ENCODE measurements at regions not wholly inside any gene's neighbourhood (a gene's known extent, or its start where the extent isn't known, plus 50 kb on each side); places are given as distances from the start of the nearest gene placed in this dataset.

DNA sequence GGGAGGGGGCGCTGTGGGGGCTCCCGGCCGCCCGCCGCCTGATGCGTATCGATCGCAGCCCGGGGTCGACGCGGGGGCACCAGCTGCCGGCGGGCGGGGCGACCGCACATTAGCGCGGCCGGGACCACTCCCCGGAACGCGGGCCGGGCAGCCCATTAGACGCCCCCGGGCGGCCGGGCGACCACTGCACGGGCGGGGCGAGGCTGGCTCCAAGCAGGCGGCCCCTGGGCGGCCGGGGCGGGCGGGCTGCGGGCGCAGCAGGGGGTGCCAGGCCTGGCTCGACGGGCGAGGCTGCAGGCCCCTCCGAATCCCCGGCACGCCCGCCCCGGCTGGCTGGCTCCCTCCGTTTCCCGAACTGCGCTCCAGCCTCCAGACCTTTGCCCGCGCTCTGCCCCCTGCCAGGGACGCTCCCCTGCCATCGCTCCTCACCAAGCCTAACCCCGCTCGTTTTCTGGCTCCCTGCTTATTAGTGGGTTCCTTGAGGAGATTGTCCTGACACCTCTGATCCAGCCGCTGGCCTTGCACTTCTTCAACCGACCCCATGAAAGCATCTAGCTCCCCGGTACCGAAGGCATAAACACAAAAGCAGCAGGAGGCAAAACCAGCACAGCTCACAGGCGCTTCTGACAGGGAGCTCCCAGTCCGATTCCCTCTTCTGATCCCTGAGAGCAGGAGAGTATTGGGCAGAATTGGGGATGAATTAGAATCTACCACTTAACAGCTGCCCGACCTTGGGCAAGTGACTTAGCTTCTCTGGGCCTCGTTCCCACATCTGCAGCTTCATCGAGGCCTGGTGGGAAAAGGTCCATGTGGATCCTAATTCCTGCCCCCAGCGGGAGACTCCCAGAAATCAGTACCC is 92.6 kb upstream of the CASZ1 start:
- DNase-seq (ENCODE audit: low read depth in 1 of 2, low spot score in 1 of 2), result no peak
- no peak for FAIRE-seq
- no peaks in the 10 kb centered on the region for H3K4me1 ChIP-seq
- TF ChIP-seq, protein P1, sequence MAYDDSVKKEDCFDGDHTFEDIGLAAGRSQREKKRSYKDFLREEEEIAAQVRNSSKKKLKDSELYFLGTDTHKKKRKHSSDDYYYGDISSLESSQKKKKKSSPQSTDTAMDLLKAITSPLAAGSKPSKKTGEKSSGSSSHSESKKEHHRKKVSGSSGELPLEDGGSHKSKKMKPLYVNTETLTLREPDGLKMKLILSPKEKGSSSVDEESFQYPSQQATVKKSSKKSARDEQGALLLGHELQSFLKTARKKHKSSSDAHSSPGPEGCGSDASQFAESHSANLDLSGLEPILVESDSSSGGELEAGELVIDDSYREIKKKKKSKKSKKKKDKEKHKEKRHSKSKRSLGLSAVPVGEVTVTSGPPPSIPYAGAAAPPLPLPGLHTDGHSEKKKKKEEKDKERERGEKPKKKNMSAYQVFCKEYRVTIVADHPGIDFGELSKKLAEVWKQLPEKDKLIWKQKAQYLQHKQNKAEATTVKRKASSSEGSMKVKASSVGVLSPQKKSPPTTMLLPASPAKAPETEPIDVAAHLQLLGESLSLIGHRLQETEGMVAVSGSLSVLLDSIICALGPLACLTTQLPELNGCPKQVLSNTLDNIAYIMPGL (CRISPR knock-in tag; IDR thresholded peaks at IDR 0.05; ENCODE audit: borderline replicate concordance), result no peak
- TF ChIP-seq MAX (IDR thresholded peaks at IDR 0.05) (no peak), EHF (CRISPR knock-in tag; IDR thresholded peaks at IDR 0.05) (no peak), HDAC2 (IDR thresholded peaks at IDR 0.05) (no peak), BHLHE40 (IDR thresholded peaks at IDR 0.05; ENCODE audit: low read depth, low read length) (no peak), CBX2 (IDR thresholded peaks at IDR 0.05; ENCODE audit: borderline replicate concordance, low read depth) (no peak), FOSL2 (IDR thresholded peaks at IDR 0.05) (no peak), FOSL2 (CRISPR knock-in tag; IDR thresholded peaks at IDR 0.05) (no peak), HES2 (IDR thresholded peaks at IDR 0.05) (no peak), GATA3 (IDR thresholded peaks at IDR 0.05; ENCODE audit: borderline replicate concordance) (no peak), E2F6 (IDR thresholded peaks at IDR 0.05; ENCODE audit: borderline replicate concordance, low read depth) (no peak), CHD4 (IDR thresholded peaks at IDR 0.05; ENCODE audit: borderline replicate concordance) (no peak)
- TF ChIP-seq, protein P2, sequence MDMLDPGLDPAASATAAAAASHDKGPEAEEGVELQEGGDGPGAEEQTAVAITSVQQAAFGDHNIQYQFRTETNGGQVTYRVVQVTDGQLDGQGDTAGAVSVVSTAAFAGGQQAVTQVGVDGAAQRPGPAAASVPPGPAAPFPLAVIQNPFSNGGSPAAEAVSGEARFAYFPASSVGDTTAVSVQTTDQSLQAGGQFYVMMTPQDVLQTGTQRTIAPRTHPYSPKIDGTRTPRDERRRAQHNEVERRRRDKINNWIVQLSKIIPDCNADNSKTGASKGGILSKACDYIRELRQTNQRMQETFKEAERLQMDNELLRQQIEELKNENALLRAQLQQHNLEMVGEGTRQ (IDR thresholded peaks at IDR 0.05), result no peak
- H3K4me3 ChIP-seq, result no peak overlapping the region
- H3K9me3 ChIP-seq, result no peaks in the 10 kb centered on the region
- CTCF ChIA-PET, result interaction anchor here (1.8 kb wide), 1 partner anchor 32 kb away, joined by 4 read pairs; no protein-coding TSS in a partner anchor
- whole genome bisulfite sequencing (ENCODE audit: missing lambda C conversion rate), result 87% methylated on average over 23 of the region's 66 CpGs
- no peak overlapping the region for H3K27ac ChIP-seq
- ATAC-seq, result no peak
- POLR2A ChIA-PET, result no interaction called here
- H3K4me2 ChIP-seq, result no peak overlapping the region

DNA sequence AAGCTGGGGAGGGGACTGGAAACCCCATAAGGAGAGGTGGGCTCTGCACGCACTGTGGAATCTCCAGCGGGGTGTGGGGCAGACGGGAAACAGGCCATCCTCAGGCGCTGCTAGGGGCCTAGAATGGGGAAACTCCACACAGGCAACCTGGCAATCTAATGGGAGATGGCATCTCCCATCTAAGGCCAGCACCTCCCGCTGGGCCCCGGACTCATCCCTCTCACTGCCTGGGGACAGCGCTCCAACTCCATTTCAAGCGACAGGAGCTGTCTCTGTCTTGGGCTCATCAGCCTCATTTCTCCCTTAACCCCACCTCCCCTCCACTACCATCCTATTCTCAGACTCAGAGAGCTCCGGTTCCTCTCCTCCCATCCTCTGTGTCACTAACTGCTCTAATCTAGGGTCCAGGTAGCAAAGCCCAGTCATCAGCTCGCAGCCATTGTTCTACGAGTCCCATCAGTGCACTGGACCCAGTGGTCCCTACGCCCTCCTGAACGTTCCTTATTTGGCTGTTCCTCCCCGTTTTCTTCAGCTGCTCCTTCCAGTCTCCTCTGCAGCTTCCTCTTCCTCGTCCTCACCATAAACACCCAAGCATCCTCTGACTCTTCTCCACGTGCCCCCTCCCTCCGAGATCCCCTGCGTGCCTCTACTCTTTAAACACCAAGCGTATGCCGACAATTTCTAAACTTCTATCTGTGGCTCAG is 93.4 kb upstream of the CASZ1 start:
- H3K27ac ChIP-seq, result no peak overlapping the region
- H3K4me1 ChIP-seq, result no peaks in the 10 kb centered on the region
- no peak overlapping the region for H3K4me3 ChIP-seq
- DNase-seq (ENCODE audit: low read depth in 1 of 2, low spot score in 1 of 2) (no peak), ATAC-seq (peak in 1 of 2 experiments; percentile 30; a peak in 2 of 6 replicates), FAIRE-seq (no peak)
- no peaks in the 10 kb centered on the region for H3K9me3 ChIP-seq
- H3K4me2 ChIP-seq, result no peak overlapping the region
- POLR2A ChIA-PET, result no interaction called here
- WGBS (ENCODE audit: missing lambda C conversion rate), result 79% methylated on average over 17 of the region's 20 CpGs
- CTCF ChIA-PET, result interaction anchor here (1.8 kb wide), 2 partner anchors 20 to 33 kb away, joined by 4 to 5 read pairs; no protein-coding TSS in a partner anchor
- TF ChIP-seq CBX8 (IDR thresholded peaks at IDR 0.05) (no peak), NR3C1 (IDR thresholded peaks at IDR 0.05) (no peak), SREBF2 (IDR thresholded peaks at IDR 0.05) (no peak), POLR2A (IDR thresholded peaks at IDR 0.05; ENCODE audit: low read length) (no peak), HES2 (IDR thresholded peaks at IDR 0.05) (no peak), RCOR1 (IDR thresholded peaks at IDR 0.05; ENCODE audit: low read depth, low read length) (no peak), HEYL (CRISPR knock-in tag; IDR thresholded peaks at IDR 0.05) (no peak), RNF2 (IDR thresholded peaks at IDR 0.05; ENCODE audit: borderline replicate concordance, low read depth) (no peak), HOXA7 (CRISPR knock-in tag; IDR thresholded peaks at IDR 0.05) (no peak), E2F6 (IDR thresholded peaks at IDR 0.05; ENCODE audit: borderline replicate concordance, low read depth) (no peak), ZC3H11A (IDR thresholded peaks at IDR 0.05) (no peak), CHD4 (IDR thresholded peaks at IDR 0.05; ENCODE audit: borderline replicate concordance) (no peak), BCL3 (IDR thresholded peaks at IDR 0.05) (no peak), MAFK (IDR thresholded peaks at IDR 0.05; ENCODE audit: partially characterized antibody) (no peak), EHMT2 (IDR thresholded peaks at IDR 0.05; ENCODE audit: low read depth) (no peak), HOXB13 (CRISPR knock-in tag; IDR thresholded peaks at IDR 0.05; ENCODE audit: low read depth) (no peak), EP300 (IDR thresholded peaks at IDR 0.05) (no peak), CHD2 (IDR thresholded peaks at IDR 0.05; ENCODE audit: low read length, partially characterized antibody) (no peak)
